Astrocyte (in vitro differentiated cells and primary cell): ENCODE measurements at regions not wholly inside any gene's neighbourhood (a gene's known extent, or its start where the extent isn't known, plus 50 kb on each side); places are given as distances from the start of the nearest gene placed in this dataset.

Experiments used
- DNase-seq: peaks from one replicate; pipeline ENCODE4 v3.0.0-alpha.2; 2010; ENCODE audit warnings: low read depth
- FAIRE-seq: peaks from 2 replicates; lab custom pipeline; 2011; peaks lifted over from hg19 to GRCh38; lab: Jason Lieb, UNC
- H2AFZ ChIP-seq: 2 replicates; pipeline ENCODE4 v1.6.0; 2012; ENCODE audit warnings: low read depth, low read length, inconsistent platforms
- H3K27ac ChIP-seq: 2 replicates; pipeline ENCODE4 v1.5.1; 2011; ENCODE audit warnings: low read depth, low read length, inconsistent platforms
- H3K27me3 ChIP-seq: 2 replicates; pipeline ENCODE4 v1.6.0; 2011; ENCODE audit warnings: low read length, inconsistent platforms; ENCODE audit not compliant: insufficient read depth
- H3K36me3 ChIP-seq: 2 replicates; pipeline ENCODE4 v1.5.1; 2011; ENCODE audit warnings: low read length, inconsistent platforms; ENCODE audit not compliant: insufficient read depth
- H3K4me1 ChIP-seq: 2 replicates; pipeline ENCODE4 v1.5.1; 2011; ENCODE audit warnings: low read length, inconsistent platforms; ENCODE audit not compliant: insufficient read depth
- H3K4me2 ChIP-seq: 2 replicates; pipeline ENCODE4 v1.6.0; 2012; ENCODE audit warnings: low read length, inconsistent platforms
- H3K4me3 ChIP-seq: 2 replicates; pipeline ENCODE4 v1.5.1; 2011; ENCODE audit warnings: low read depth, mild to moderate bottlenecking, low read length, inconsistent platforms; ENCODE audit not compliant: insufficient read depth
- H3K79me2 ChIP-seq: 2 replicates; pipeline ENCODE4 v1.6.0; 2012; ENCODE audit warnings: mild to moderate bottlenecking, low read length, inconsistent platforms; ENCODE audit not compliant: insufficient read depth
- H3K9ac ChIP-seq: 2 replicates; pipeline ENCODE4 v1.6.0; 2012; ENCODE audit warnings: mild to moderate bottlenecking, low read length, inconsistent platforms
- H3K9me3 ChIP-seq: 2 replicates; pipeline ENCODE4 v1.5.1; 2012; ENCODE audit warnings: low read depth, mild to moderate bottlenecking, low read length, inconsistent platforms; ENCODE audit not compliant: insufficient read depth
- H4K20me1 ChIP-seq: 2 replicates; pipeline ENCODE4 v1.6.0; 2012; ENCODE audit warnings: low read length, inconsistent platforms; ENCODE audit not compliant: insufficient read depth
- H3K27ac Mint-ChIP-seq: one replicate; pipeline ENCODE4 v1.8.0; 2021; ENCODE audit warnings: mild to moderate bottlenecking, mixed read lengths; ENCODE audit not compliant: unreplicated experiment
- H3K27me3 Mint-ChIP-seq: one replicate; pipeline ENCODE4 v1.8.0; 2021; ENCODE audit warnings: low read depth, mixed read lengths; ENCODE audit not compliant: unreplicated experiment
- H3K36me3 Mint-ChIP-seq: one replicate; pipeline ENCODE4 v1.8.0; 2021; ENCODE audit warnings: low read depth, mixed read lengths; ENCODE audit not compliant: unreplicated experiment
- H3K4me1 Mint-ChIP-seq: one replicate; pipeline ENCODE4 v1.8.0; 2021; ENCODE audit warnings: low read depth, mixed read lengths; ENCODE audit not compliant: unreplicated experiment
- H3K4me3 Mint-ChIP-seq: one replicate; pipeline ENCODE4 v1.8.0; 2021; ENCODE audit warnings: mild to moderate bottlenecking, moderate library complexity, mixed read lengths; ENCODE audit not compliant: unreplicated experiment
- H3K9me3 Mint-ChIP-seq: one replicate; pipeline ENCODE4 v1.8.0; 2021; ENCODE audit warnings: mild to moderate bottlenecking, mixed read lengths; ENCODE audit not compliant: unreplicated experiment
- CTCF ChIP-seq: IDR thresholded peaks from 2 replicates; pipeline ENCODE4 v1.5.1; 2011; ENCODE audit warnings: low read depth, mild to moderate bottlenecking, inconsistent platforms, low read length, moderate library complexity; ENCODE audit not compliant: insufficient read depth
- EZH2 ChIP-seq: IDR thresholded peaks from 2 replicates; pipeline ENCODE4 v1.6.1; 2012; ENCODE audit warnings: mild to moderate bottlenecking, low read length, inconsistent platforms; ENCODE audit not compliant: insufficient read depth

GRCh38 chr2:52676056-52676455, 1091.5 kb upstream of the CHAC2 start:
- peak; percentile 49 for DNase-seq
- Mint-ChIP-seq H3K27ac (no peak overlapping the region), H3K36me3 (no peaks in the 10 kb centered on the region), H3K4me1 (no peaks in the 10 kb centered on the region), H3K27me3 (no peaks in the 10 kb centered on the region), H3K4me3 (no peak overlapping the region), H3K9me3 (no peaks in the 10 kb centered on the region)
- no peaks in the 10 kb centered on the region for H3K4me1 ChIP-seq
- H3K27me3 ChIP-seq = no peaks in the 10 kb centered on the region
- no peak for FAIRE-seq
- H3K9me3 ChIP-seq = no peaks in the 10 kb centered on the region
- H2AFZ ChIP-seq = no peak overlapping the region
- no peak overlapping the region for H3K4me3 ChIP-seq
- H4K20me1 ChIP-seq = no peaks in the 10 kb centered on the region
- H3K79me2 ChIP-seq = no peaks in the 10 kb centered on the region
- no peak for TF ChIP-seq EZH2
- TF ChIP-seq CTCF = no peak
- H3K9ac ChIP-seq = no peak overlapping the region
- no peak overlapping the region for H3K27ac ChIP-seq
- no peak overlapping the region for H3K4me2 ChIP-seq
- no peaks in the 10 kb centered on the region for H3K36me3 ChIP-seq

GRCh38 chr2:52668724-52669123, 1098.9 kb upstream of the CHAC2 start:
- Mint-ChIP-seq H3K27me3 (no peaks in the 10 kb centered on the region), H3K36me3 (peaks cover 2% of the 10 kb centered on the region), H3K9me3 (peaks cover 10% of the 10 kb centered on the region), H3K27ac (no peak overlapping the region), H3K4me3 (no peak overlapping the region), H3K4me1 (no peaks in the 10 kb centered on the region)
- no peak overlapping the region for H3K4me2 ChIP-seq
- H3K79me2 ChIP-seq = no peaks in the 10 kb centered on the region
- no peak overlapping the region for H3K4me3 ChIP-seq
- no peak overlapping the region for H3K27ac ChIP-seq
- H3K9me3 ChIP-seq = no peaks in the 10 kb centered on the region
- FAIRE-seq (no peak), DNase-seq (no peak)
- no peak overlapping the region for H2AFZ ChIP-seq
- H3K4me1 ChIP-seq = no peaks in the 10 kb centered on the region
- no peak overlapping the region for H3K9ac ChIP-seq
- H3K36me3 ChIP-seq = no peaks in the 10 kb centered on the region
- TF ChIP-seq EZH2 (no peak), CTCF (no peak)
- H4K20me1 ChIP-seq = no peaks in the 10 kb centered on the region
- H3K27me3 ChIP-seq = no peaks in the 10 kb centered on the region

GRCh38 chr2:52659546-52659945, 1108.1 kb upstream of the CHAC2 start:
- H3K27me3 ChIP-seq = no peaks in the 10 kb centered on the region

More at GRCh38 chr2:52659546-52659945, 1108.1 kb upstream of the CHAC2 start:
- Mint-ChIP-seq H3K4me1 (peaks cover 19% of the 10 kb centered on the region), H3K9me3 (no peaks in the 10 kb centered on the region), H3K36me3 (no peaks in the 10 kb centered on the region), H3K27ac (no peak overlapping the region), H3K27me3 (no peaks in the 10 kb centered on the region), H3K4me3 (no peak overlapping the region)
- H3K4me2 ChIP-seq = peak overlapping the region; percentile 52
- H2AFZ ChIP-seq = no peak overlapping the region
- H3K36me3 ChIP-seq = no peaks in the 10 kb centered on the region
- no peaks in the 10 kb centered on the region for H3K9me3 ChIP-seq
- peaks cover 9% of the 10 kb centered on the region for H3K4me1 ChIP-seq
- no peaks in the 10 kb centered on the region for H3K79me2 ChIP-seq
- no peak overlapping the region for H3K9ac ChIP-seq
- peak overlapping the region; percentile 64 for H3K27ac ChIP-seq
- no peaks in the 10 kb centered on the region for H4K20me1 ChIP-seq
- FAIRE-seq (no peak), DNase-seq (peak; percentile 56)
- H3K4me3 ChIP-seq = no peak overlapping the region
- TF ChIP-seq EZH2 = no peak
- TF ChIP-seq CTCF = no peak
